ENCODE measurements at regions not wholly inside any gene's neighbourhood (a gene's known extent, or its start where the extent isn't known, plus 50 kb on each side); places are given as distances from the start of the nearest gene placed in this dataset.

GRCh38 chr2:21317131-21317530, 193.4 kb downstream of the TDRD15 start (continued):
- TF ChIP-seq JUND (CRISPR knock-in tag; IDR thresholded peaks at IDR 0.05) (no peak), IRF2 (CRISPR knock-in tag; IDR thresholded peaks at IDR 0.05) (0 out of 2 replicates have a peak, but pooled peaks have one; percentile 39), SMC3 (IDR thresholded peaks at IDR 0.05; ENCODE audit: low read length) (peak; percentile 61)

- in situ Hi-C loops (cut with HindIII; ENCODE audit: extremely low pct_ligation_motif_present, low pct_unique_long_range_greater_than_20kb) (loop anchor here (5.0 kb wide), 1 partner anchor 141 kb away; no protein-coding TSS in a partner anchor), intact Hi-C loops (cut with micrococcal nuclease; ENCODE audit: unreplicated experiment) (loop anchor here (10.0 kb wide), 1 partner anchor 653 kb away; the partner anchor contains the start of gene GDF7)
- no TSS peak for BruUV-seq (replicated peaks)
- CTCF ChIA-PET (ENCODE audit: low intra/inter-chr PET ratio, low total read pairs): no interaction called here
- no peak overlapping the region for H3K27ac ChIP-seq (ENCODE audit: extremely low read length, insufficient read depth, low read length)
- no peaks in the 10 kb centered on the region for H3K79me2 ChIP-seq (ENCODE audit: insufficient read depth, low read length)
- H3K36me3 ChIP-seq (replicated peaks in 1 of 2; ENCODE audit: control insufficient read depth in 1 of 2, insufficient read depth in 2 of 2, low read length in 2 of 2): no peaks in the 10 kb centered on the region
- TF ChIP-seq USF2 (IDR thresholded peaks at IDR 0.05; ENCODE audit: low read depth, low read length) (no peak), USF2 (CRISPR knock-in tag; IDR thresholded peaks at IDR 0.05; ENCODE audit: borderline replicate concordance) (no peak), ZNF713 (CRISPR knock-in tag; IDR thresholded peaks at IDR 0.05) (no peak), GRHL1 (CRISPR knock-in tag; conservative IDR thresholded peaks at IDR 0.05) (no peak), SAFB2 (CRISPR knock-in tag; IDR thresholded peaks at IDR 0.05; ENCODE audit: borderline replicate concordance, low read depth) (no peak), SIX4 (CRISPR knock-in tag; IDR thresholded peaks at IDR 0.05) (no peak), PITX1 (CRISPR knock-in tag; IDR thresholded peaks at IDR 0.05) (no peak), CENPX (CRISPR knock-in tag; IDR thresholded peaks at IDR 0.05) (no peak), ZNF577 (CRISPR knock-in tag; IDR thresholded peaks at IDR 0.05; ENCODE audit: borderline replicate concordance, low read depth) (no peak), ZNF652 (CRISPR knock-in tag; IDR thresholded peaks at IDR 0.05; ENCODE audit: borderline replicate concordance, low read depth) (no peak), ZNF20 (CRISPR knock-in tag; IDR thresholded peaks at IDR 0.05) (no peak), ZNF777 (CRISPR knock-in tag; IDR thresholded peaks at IDR 0.05) (no peak), REPIN1 (CRISPR knock-in tag; IDR thresholded peaks at IDR 0.05; ENCODE audit: borderline replicate concordance, low read depth) (no peak), MXD4 (CRISPR knock-in tag; IDR thresholded peaks at IDR 0.05) (no peak), SNRNP70 (IDR thresholded peaks at IDR 0.05; ENCODE audit: low read depth, low read length) (no peak), ARNT (IDR thresholded peaks at IDR 0.05) (no peak)
- no peaks in the 10 kb centered on the region for H4K20me1 ChIP-seq (ENCODE audit: insufficient read depth, low read length)
- no peaks in the 10 kb centered on the region for H3K9me3 ChIP-seq (ENCODE audit: low read length)
- H3K9ac ChIP-seq (ENCODE audit: insufficient read depth, low read depth, low read length): no peak overlapping the region
- POLR2A ChIA-PET: no interaction called here
- 6% methylated on average over 2 of the region's 2 CpGs for WGBS (ENCODE audit: low lambda C conversion rate)
- H3K4me2 ChIP-seq (ENCODE audit: low read depth, low read length): no peak overlapping the region
- peaks cover 0 to 10% of the 10 kb centered on the region in 2 experiments; a peak in 3 of 5 replicates for H3K27me3 ChIP-seq (ENCODE audit: control insufficient read depth in 1 of 2, insufficient read depth in 2 of 2, low read length in 2 of 2)
- DNase-seq (ENCODE audit: low spot score) (no peak), FAIRE-seq (no peak), ATAC-seq (no peak)
- H3K4me1 ChIP-seq (ENCODE audit: insufficient read depth, low read length): no peaks in the 10 kb centered on the region
- no peak overlapping the region for H3K4me3 ChIP-seq (replicated peaks in 1 of 3; ENCODE audit: insufficient read depth in 1 of 3, low read depth in 2 of 3, low read length in 3 of 3)
- no peak overlapping the region for H2AFZ ChIP-seq (ENCODE audit: low read length)
These were observed 194.5 kb downstream of the TDRD15 start for GRCh38 chr2:21318263-21318662.

All from HepG2 (cell line).